ENCODE measurements at regions not wholly inside any gene's neighbourhood (a gene's known extent, or its start where the extent isn't known, plus 50 kb on each side); places are given as distances from the start of the nearest gene placed in this dataset.

- no TSS peak for BruUV-seq (replicated peaks)
- Histone ChIP-seq H3K4me2 (ENCODE audit: insufficient read depth, low read length) (no peak overlapping the region), H3K4me1 (ENCODE audit: control insufficient read depth, extremely low read depth, insufficient read depth, low read length) (peaks cover 7% of the 10 kb centered on the region), H3K9me1 (replicated peaks; ENCODE audit: control insufficient read depth, extremely low read depth, insufficient read depth, low read length) (no peaks in the 10 kb centered on the region), H4K20me1 (replicated peaks; ENCODE audit: control insufficient read depth, extremely low read depth, insufficient read depth, low read length) (no peaks in the 10 kb centered on the region), H3K9ac (replicated peaks; ENCODE audit: extremely low read depth, insufficient read depth, low read length) (no peak overlapping the region), H3K27ac (ENCODE audit: insufficient read depth, low read depth, low read length) (no peak overlapping the region), H3K9me3 (replicated peaks; ENCODE audit: control insufficient read depth, insufficient read depth, low read length) (no peaks in the 10 kb centered on the region), H3K79me2 (ENCODE audit: control insufficient read depth, insufficient read depth, low read length) (no peaks in the 10 kb centered on the region), H3K27me3 (ENCODE audit: control insufficient read depth in 2 of 2, insufficient read depth in 2 of 2, low read length in 2 of 2) (no peaks in the 10 kb centered on the region), H3K36me3 (ENCODE audit: control insufficient read depth in 2 of 2, extremely low read depth in 1 of 2, insufficient read depth in 2 of 2, low read length in 2 of 2) (no peaks in the 10 kb centered on the region), H3K4me3 (replicated peaks in 1 of 3; ENCODE audit: insufficient read depth in 1 of 3, low read depth in 1 of 3, low read length in 3 of 3) (no peak overlapping the region), H2AFZ (ENCODE audit: low read depth, low read length) (peak overlapping the region; percentile 81)
- TF ChIP-seq GATA2 (IDR thresholded peaks at IDR 0.05; ENCODE audit: insufficient read depth, insufficient read length, low read depth, low read length) (no peak), FOS (IDR thresholded peaks at IDR 0.05; ENCODE audit: borderline replicate concordance, insufficient read depth, low read length) (no peak), POLR2A (IDR thresholded peaks at IDR 0.05; ENCODE audit: low read depth, low read length) (no peak), MYC (IDR thresholded peaks at IDR 0.05; ENCODE audit: low read depth, low read length) (no peak), CTCF (IDR thresholded peaks at IDR 0.05; ENCODE audit: extremely low read depth in 1 of 2, insufficient read depth in 1 of 2, low read depth in 1 of 2, low read length in 2 of 2) (no peak), JUN (IDR thresholded peaks at IDR 0.05; ENCODE audit: borderline replicate concordance, insufficient read depth, insufficient read length, low read depth) (no peak), EZH2 (IDR thresholded peaks at IDR 0.05; ENCODE audit: borderline replicate concordance, low read depth, low read length, severe bottlenecking) (no peak), MAX (IDR thresholded peaks at IDR 0.05; ENCODE audit: insufficient read depth, insufficient read length) (no peak), POLR2AphosphoS5 (IDR thresholded peaks at IDR 0.05; ENCODE audit: insufficient read depth, low read depth, low read length) (no peak)
- ChIA-PET POLR2A (no interaction called here), CTCF (interaction anchor here (1.5 kb wide), 1 partner anchor 321 kb away, joined by 7 read pairs; no protein-coding TSS in a partner anchor)
- peak; percentile 77 for FAIRE-seq
- dilution Hi-C loops (cut with MboI; ENCODE audit: extremely low pct_ligation_motif_present, low sequenced_read_pairs) (no loop called here), intact Hi-C loops (cut with micrococcal nuclease) (loop anchor here (1.0 to 10.0 kb wide), 5 partner anchors 27 to 362 kb away; no protein-coding TSS in a partner anchor)
- DNase-seq (ENCODE audit: low read depth, low spot score): peak; percentile 21
Observed at GRCh38 chr6:170152124-170152926, 138.6 kb downstream of the DLL1 start.
